HG02798 (cell line): ENCODE measurements at regions not wholly inside any gene's neighbourhood (a gene's known extent, or its start where the extent isn't known, plus 50 kb on each side); places are given as distances from the start of the nearest gene placed in this dataset.

Source experiments
- ATAC-seq: cut with Tn5 transposase; IDR thresholded peaks from one replicate; pipeline ENCODE4 v1.9.1; 2021; ENCODE audit warnings: mild to moderate bottlenecking; ENCODE audit not compliant: unreplicated experiment, poor library complexity

GRCh38 chr11:116698080-116698479 lies 74.7 kb downstream of the BUD13 start:
- ATAC-seq = no peak

GRCh38 chr11:116697639-116698038 lies 75.1 kb downstream of the BUD13 start:
- ATAC-seq = no peak

GRCh38 chr11:116697011-116697410 lies 75.8 kb downstream of the BUD13 start:
- ATAC-seq = no peak

- ATAC-seq = no peak
Observed at GRCh38 chr11:116696381-116696941, 76.3 kb downstream of the BUD13 start.

DNA sequence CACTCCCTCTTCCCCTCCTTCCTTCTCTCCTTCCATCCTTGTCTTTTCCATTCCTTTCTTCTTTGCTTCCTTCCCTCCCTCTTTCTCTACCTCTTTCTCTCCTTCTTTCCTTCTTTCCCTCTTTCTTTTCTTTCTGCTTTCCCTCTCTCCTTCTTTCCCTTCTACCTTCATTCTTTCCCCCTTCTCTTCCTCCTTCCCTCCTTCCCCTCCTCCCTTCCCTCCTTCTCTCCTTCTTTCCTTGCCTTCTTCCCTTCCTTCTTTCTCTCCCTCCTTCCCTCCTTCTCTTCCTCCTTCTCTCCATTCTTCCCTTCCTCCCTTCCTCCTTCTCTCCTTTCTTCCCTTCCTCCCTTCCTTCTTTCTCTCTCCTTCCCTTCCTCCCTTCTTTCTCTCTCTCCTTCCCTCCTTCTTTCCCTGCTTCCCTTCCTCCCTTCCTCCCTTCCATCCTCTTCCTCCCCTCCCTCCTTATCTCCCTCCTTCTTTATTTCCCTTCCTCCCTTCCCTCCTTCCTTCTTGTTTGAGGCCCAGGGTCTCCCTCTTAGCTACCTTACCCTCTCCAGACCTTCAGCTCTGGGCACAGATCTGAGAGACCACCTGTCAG lies 77.0 kb downstream of the BUD13 start:
- ATAC-seq = no peak

GRCh38 chr11:116694815-116695590 lies 77.8 kb downstream of the BUD13 start:
- ATAC-seq = no peak

DNA sequence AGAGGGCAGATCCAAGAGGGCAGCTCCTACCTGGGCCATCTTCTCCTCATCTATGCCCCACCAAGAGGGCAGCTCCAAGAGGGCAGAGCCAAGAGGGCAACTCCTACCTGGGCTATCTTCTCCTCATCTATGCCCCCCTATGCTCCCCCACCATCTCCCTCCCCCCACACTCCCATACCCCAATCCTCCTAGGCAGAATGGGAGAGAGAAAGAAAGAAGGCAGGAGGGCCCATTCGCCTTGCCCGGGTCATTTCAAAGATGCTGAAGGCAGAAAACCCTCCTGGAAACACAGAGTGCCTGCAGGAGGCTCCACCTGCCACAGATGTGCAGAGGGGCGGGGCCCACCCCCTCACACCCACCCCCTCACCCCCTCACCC lies 78.5 kb downstream of the BUD13 start:
- no peak for ATAC-seq

GRCh38 chr11:116693593-116694348 lies 79.0 kb downstream of the BUD13 start:
- ATAC-seq = no peak

- no peak for ATAC-seq
Observed at GRCh38 chr11:116693102-116693570, 79.7 kb downstream of the BUD13 start.

GRCh38 chr11:116692318-116693101 lies 80.3 kb downstream of the BUD13 start:
- no peak for ATAC-seq

DNA sequence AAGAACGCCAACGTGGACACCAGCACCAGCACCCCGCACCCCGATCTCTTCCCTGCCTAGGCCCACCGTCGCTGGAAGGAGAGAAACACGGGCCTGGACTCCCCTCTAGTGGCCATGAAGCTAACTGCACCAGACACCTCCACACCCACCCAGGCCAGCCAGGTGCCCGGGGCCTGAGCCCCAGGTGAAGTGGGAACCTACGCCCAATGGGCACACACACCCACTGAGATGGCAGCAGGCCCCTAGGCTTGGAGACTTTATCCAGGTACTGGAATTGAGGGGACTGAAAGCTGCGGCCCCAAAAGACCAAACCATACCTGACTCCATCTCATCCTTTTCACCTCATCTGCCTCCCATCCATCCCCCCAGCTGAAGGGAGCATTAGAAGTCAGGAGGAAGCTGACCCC lies 81.0 kb downstream of the BUD13 start:
- peak; percentile 66 for ATAC-seq

DNA sequence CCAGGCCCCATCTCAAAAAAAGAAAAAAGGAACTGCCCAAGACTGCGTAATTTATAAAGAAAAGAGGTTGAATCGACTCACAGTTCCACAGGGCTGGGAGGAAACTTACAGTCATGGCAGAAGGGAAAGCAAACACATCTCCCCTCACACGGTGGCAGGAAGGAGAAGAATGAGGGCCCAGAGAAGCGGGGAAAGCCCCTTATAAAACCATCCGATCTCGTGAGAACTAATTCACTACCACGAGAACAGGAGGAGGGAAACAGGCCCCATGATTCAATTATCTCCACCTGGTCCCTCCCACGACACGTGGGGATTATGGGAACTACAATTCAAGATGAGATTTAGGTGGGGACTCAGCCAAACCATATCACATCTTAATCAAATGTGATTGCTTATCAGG lies 82.2 kb downstream of the BUD13 start:
- ATAC-seq = no peak

DNA sequence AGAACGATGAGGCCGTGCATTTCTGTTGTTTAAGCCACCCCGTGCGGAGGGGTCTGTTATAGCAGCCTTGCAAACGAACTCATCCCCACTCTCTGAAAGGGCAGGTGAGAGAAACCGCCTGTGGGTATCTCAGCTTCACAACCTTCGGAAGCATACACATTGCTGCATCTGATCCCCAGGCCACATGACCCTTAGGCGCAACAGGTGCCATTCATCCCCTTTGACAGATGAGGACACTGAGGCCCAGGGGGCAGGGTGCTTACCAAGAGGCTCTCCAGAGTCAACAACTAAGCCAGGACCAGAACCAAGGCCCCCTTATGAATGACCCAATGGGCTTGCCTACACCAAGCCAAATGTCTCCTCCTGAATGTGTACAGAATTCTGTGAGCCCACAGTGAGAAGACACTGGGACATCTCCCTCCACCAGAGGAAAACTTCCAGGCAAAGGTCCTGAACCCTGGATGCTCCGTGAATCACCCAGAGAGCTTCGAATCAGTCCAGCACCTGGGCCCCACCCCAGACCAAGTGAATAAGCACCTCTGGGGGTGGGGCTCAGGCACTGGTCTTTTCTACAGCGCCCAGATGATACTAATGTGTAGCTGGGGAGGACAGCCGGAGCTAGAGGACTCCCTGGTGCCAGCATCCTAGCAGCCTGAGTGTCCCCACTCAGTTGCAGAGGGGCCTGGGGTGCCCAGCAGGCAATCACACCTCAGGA lies 83.2 kb downstream of the BUD13 start:
- no peak for ATAC-seq

GRCh38 chr11:116688202-116688540 lies 84.6 kb downstream of the BUD13 start:
- ATAC-seq = no peak

DNA sequence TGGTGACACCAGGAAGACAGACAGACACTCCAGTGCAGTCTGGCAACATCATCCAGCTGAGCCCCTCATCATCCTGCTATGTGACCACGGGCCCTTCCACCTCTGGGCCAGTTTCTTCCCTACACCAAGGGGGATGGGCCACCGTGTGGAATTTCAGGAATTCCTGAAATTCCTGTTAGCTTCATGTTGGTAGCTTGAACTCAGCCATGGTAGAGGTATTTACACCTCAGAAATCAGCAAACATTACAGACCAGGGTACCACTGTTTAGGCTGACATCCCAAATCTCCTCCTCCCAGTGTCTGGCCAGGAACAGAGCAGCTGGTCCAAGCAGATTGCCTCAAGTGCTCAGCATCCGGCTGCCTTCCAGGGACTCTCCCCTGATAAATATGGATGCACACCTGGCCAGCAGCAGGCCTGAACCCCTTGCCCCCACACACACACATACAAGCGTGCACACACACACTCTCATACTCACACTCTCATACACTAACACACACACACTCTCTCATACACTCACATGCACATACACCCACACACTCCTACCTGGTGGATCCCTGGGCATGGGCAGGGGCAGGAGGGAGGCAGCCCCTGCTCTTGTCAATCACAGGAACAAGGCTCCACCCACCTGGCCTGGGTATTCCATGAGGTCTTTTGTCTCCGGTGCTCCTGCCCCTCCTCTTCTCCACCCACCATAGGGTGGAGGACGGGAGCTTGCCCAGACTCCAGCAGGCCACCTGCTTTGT lies 85.2 kb downstream of the BUD13 start:
- ATAC-seq = no peak

GRCh38 chr11:116686866-116687265 lies 85.9 kb downstream of the BUD13 start:
- ATAC-seq = no peak

- no peak for ATAC-seq
Observed at GRCh38 chr11:116683982-116684381, 88.8 kb downstream of the BUD13 start.

DNA sequence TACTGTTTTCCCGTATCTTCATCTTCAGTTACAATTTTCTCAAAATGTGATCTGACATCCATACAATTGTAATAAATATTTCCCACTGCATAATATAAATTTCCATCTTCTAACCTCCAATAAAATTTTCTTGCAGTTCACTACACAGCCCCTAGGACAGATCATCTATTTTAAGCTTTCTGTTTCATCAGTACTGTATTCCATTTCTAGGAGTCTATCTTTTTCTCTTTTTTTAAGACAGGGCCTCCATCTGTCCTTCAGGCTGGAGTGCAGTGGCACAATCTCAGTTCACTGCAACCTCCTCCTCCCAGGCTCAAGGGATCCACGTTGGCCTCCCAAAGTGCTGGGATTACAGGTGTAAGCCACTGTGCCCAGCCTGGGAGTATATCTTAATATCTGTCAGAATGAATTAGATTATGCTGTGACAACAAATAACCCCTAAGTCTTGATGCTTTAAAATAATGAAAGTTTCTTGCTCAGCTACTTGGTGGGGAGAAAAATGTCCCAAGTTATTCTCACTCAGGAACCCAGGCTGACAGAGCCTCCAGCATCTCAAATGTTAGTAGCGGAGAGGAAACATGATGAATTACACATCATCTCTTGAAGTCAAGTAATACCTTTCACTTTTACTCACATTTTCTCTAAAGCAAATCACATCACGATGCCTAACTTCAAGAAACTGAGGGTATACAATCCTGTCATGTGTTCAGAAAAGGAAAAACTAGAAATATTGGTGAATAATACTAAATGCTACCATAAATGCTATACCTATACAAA lies 92.2 kb downstream of the BUD13 start:
- ATAC-seq = no peak
